ENCODE measurements at regions not wholly inside any gene's neighbourhood (a gene's known extent, or its start where the extent isn't known, plus 50 kb on each side); places are given as distances from the start of the nearest gene placed in this dataset.
A peak's percentile ranks its signal among the peaks of the same experiment; 100 is the strongest.

GRCh38 chr18:57910817-57911216, 107.7 kb upstream of the ATP8B1 start:
- peak overlapping the region; percentile 68 for H3K27ac Mint-ChIP-seq (ENCODE audit: unreplicated experiment)
- CTCF ChIA-PET = interaction anchor here (0.7 kb wide), 1 partner anchor 103 kb away, joined by 3 read pairs; no protein-coding TSS in a partner anchor

GRCh38 chr18:57910134-57910533, 107.0 kb upstream of the ATP8B1 start:
- CTCF ChIA-PET = interaction anchor here (0.7 kb wide), 1 partner anchor 103 kb away, joined by 3 read pairs; no protein-coding TSS in a partner anchor
- Mint-ChIP-seq H3K36me3 (ENCODE audit: insufficient read depth, unreplicated experiment) (peaks cover 9% of the 10 kb centered on the region), H3K9me3 (ENCODE audit: low read depth, unreplicated experiment) (peaks cover 3% of the 10 kb centered on the region), H3K27me3 (ENCODE audit: unreplicated experiment) (no peaks in the 10 kb centered on the region), H3K4me1 (ENCODE audit: low read depth, unreplicated experiment) (peaks cover 57% of the 10 kb centered on the region), H3K27ac (ENCODE audit: unreplicated experiment) (peak overlapping the region; percentile 78), H3K4me3 (ENCODE audit: low read depth, unreplicated experiment) (peak overlapping the region; percentile 13)
- TF ChIP-seq, protein P1, sequence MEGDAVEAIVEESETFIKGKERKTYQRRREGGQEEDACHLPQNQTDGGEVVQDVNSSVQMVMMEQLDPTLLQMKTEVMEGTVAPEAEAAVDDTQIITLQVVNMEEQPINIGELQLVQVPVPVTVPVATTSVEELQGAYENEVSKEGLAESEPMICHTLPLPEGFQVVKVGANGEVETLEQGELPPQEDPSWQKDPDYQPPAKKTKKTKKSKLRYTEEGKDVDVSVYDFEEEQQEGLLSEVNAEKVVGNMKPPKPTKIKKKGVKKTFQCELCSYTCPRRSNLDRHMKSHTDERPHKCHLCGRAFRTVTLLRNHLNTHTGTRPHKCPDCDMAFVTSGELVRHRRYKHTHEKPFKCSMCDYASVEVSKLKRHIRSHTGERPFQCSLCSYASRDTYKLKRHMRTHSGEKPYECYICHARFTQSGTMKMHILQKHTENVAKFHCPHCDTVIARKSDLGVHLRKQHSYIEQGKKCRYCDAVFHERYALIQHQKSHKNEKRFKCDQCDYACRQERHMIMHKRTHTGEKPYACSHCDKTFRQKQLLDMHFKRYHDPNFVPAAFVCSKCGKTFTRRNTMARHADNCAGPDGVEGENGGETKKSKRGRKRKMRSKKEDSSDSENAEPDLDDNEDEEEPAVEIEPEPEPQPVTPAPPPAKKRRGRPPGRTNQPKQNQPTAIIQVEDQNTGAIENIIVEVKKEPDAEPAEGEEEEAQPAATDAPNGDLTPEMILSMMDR (IDR thresholded peaks at IDR 0.05; ENCODE audit: unreplicated experiment) = no peak
- intact Hi-C loops (cut with micrococcal nuclease; ENCODE audit: unreplicated experiment) = no loop called here
- BruUV-seq (replicated peaks) = TSS peak; percentile 99
- DNase-seq = no peak

More at GRCh38 chr18:57910817-57911216, 107.7 kb upstream of the ATP8B1 start:
- BruUV-seq (replicated peaks) = no TSS peak
- H3K27me3 Mint-ChIP-seq (ENCODE audit: unreplicated experiment) = no peaks in the 10 kb centered on the region
- H3K4me3 Mint-ChIP-seq (ENCODE audit: low read depth, unreplicated experiment) = no peak overlapping the region
- peaks cover 3% of the 10 kb centered on the region for H3K9me3 Mint-ChIP-seq (ENCODE audit: low read depth, unreplicated experiment)
- peaks cover 60% of the 10 kb centered on the region for H3K4me1 Mint-ChIP-seq (ENCODE audit: low read depth, unreplicated experiment)
- TF ChIP-seq, protein P1 (IDR thresholded peaks at IDR 0.05; ENCODE audit: unreplicated experiment) = peak; percentile 42
- intact Hi-C loops (cut with micrococcal nuclease; ENCODE audit: unreplicated experiment) = no loop called here
- DNase-seq = peak; percentile 34
- H3K36me3 Mint-ChIP-seq (ENCODE audit: insufficient read depth, unreplicated experiment) = peaks cover 9% of the 10 kb centered on the region

DNA sequence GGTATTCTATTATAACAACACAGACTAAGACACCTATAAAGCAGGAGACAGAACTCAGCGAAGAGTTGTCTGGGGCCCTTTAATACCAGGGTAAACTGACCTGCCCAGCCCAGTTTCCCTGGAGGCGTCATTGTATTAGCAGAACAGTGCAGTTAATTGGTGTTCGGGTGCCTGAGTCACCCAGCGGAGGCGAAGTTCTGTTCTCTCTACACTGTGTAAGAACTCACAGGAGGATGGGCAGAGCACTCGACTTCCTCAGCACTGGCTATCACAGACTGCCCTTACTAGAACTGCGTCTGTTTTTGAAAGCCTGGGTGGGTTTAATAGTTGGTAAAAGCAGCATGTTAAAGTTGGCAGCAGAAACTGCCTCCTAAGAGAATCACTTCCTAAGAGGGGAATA, 106.5 kb upstream of the ATP8B1 start:
- peaks cover 57% of the 10 kb centered on the region for H3K4me1 Mint-ChIP-seq (ENCODE audit: low read depth, unreplicated experiment)
- H3K4me3 Mint-ChIP-seq (ENCODE audit: low read depth, unreplicated experiment) = peak overlapping the region; percentile 13
- CTCF ChIA-PET = no interaction called here
- H3K27ac Mint-ChIP-seq (ENCODE audit: unreplicated experiment) = peak overlapping the region; percentile 78
- BruUV-seq (replicated peaks) = no TSS peak
- H3K36me3 Mint-ChIP-seq (ENCODE audit: insufficient read depth, unreplicated experiment) = peaks cover 9% of the 10 kb centered on the region
- intact Hi-C loops (cut with micrococcal nuclease; ENCODE audit: unreplicated experiment) = loop anchor here (5.0 kb wide), 1 partner anchor 103 kb away; no protein-coding TSS in a partner anchor
- peak; percentile 68 for DNase-seq
- TF ChIP-seq, protein P1 (IDR thresholded peaks at IDR 0.05; ENCODE audit: unreplicated experiment) = no peak
- no peaks in the 10 kb centered on the region for H3K27me3 Mint-ChIP-seq (ENCODE audit: unreplicated experiment)
- peaks cover 3% of the 10 kb centered on the region for H3K9me3 Mint-ChIP-seq (ENCODE audit: low read depth, unreplicated experiment)

GRCh38 chr18:57908092-57908491, 105.0 kb upstream of the ATP8B1 start:
- intact Hi-C loops (cut with micrococcal nuclease; ENCODE audit: unreplicated experiment) = loop anchor here (5.0 kb wide), 1 partner anchor 104 kb away; no protein-coding TSS in a partner anchor
- BruUV-seq (replicated peaks) = no TSS peak
- Mint-ChIP-seq H3K27ac (ENCODE audit: unreplicated experiment) (no peak overlapping the region), H3K9me3 (ENCODE audit: low read depth, unreplicated experiment) (peaks cover 3% of the 10 kb centered on the region), H3K36me3 (ENCODE audit: insufficient read depth, unreplicated experiment) (peaks cover 9% of the 10 kb centered on the region), H3K4me1 (ENCODE audit: low read depth, unreplicated experiment) (peaks cover 57% of the 10 kb centered on the region), H3K27me3 (ENCODE audit: unreplicated experiment) (no peaks in the 10 kb centered on the region), H3K4me3 (ENCODE audit: low read depth, unreplicated experiment) (no peak overlapping the region)
- CTCF ChIA-PET = interaction anchor here (2.1 kb wide), 1 partner anchor 51 kb away, joined by 7 read pairs; no protein-coding TSS in a partner anchor
- DNase-seq = no peak
- TF ChIP-seq, protein P1 (IDR thresholded peaks at IDR 0.05; ENCODE audit: unreplicated experiment) = no peak

All from Calu3 (cell line).